Breast epithelium (tissue), 3 donors: ENCODE measurements at regions not wholly inside any gene's neighbourhood (a gene's known extent, or its start where the extent isn't known, plus 50 kb on each side); places are given as distances from the start of the nearest gene placed in this dataset.
"Not testable (repeated sequence)": the region's sequence is repeated elsewhere in the genome, so short reads cannot be mapped to it uniquely, and the experiment has no call there.

ENCODE experiments used
- CTCF ChIP-seq, 3 donors: fragments of 450-650 bp; IDR thresholded peaks; one replicate each; pipeline ENCODE4 v1.5.1; 2016 to 2017; ENCODE audit warnings: antibody characterized with exemption in 3 of 3, mild to moderate bottlenecking in 3 of 3, moderate library complexity in 3 of 3
- POLR2A ChIP-seq: fragments of 450-650 bp; IDR thresholded peaks from one replicate; pipeline ENCODE4 v1.6.1; 2016; ENCODE audit warnings: antibody characterized with exemption, mild to moderate bottlenecking, moderate library complexity
- POLR2AphosphoS5 ChIP-seq, 3 donors: sonication (generic); formaldehyde crosslinking; IDR thresholded peaks; one replicate each; pipeline ENCODE4 v1.6.1; 2017; ENCODE audit warnings: antibody characterized with exemption in 3 of 3

- not testable (repeated sequence) for TF ChIP-seq POLR2AphosphoS5 (IDR thresholded peaks at IDR 0.05); POLR2A; CTCF (IDR thresholded peaks at IDR 0.05)
These were observed 144.2 kb upstream of the XIRP2 start for GRCh38 chr2:166744117-166744516.
